DOHH2 (cell line): ENCODE measurements at regions not wholly inside any gene's neighbourhood (a gene's known extent, or its start where the extent isn't known, plus 50 kb on each side); places are given as distances from the start of the nearest gene placed in this dataset.

Experiments used
- EZH2phosphoT487 ChIP-seq: fragments of 200-600 bp; sonication (generic); IDR thresholded peaks from 2 replicates; pipeline ENCODE4 v1.6.1; 2017; ENCODE audit warnings: borderline replicate concordance, mild to moderate bottlenecking, antibody characterized with exemption, low read length, moderate library complexity, mixed read lengths
- TF ChIP-seq, protein P1 (sequence below): fragments of 200-600 bp; sonication (generic); IDR thresholded peaks from one replicate; pipeline ENCODE4 v1.5.1; 2014; ENCODE audit warnings: antibody characterized with exemption, mild to moderate bottlenecking, low read depth, low read length; ENCODE audit not compliant: poor library complexity, severe bottlenecking

DNA sequence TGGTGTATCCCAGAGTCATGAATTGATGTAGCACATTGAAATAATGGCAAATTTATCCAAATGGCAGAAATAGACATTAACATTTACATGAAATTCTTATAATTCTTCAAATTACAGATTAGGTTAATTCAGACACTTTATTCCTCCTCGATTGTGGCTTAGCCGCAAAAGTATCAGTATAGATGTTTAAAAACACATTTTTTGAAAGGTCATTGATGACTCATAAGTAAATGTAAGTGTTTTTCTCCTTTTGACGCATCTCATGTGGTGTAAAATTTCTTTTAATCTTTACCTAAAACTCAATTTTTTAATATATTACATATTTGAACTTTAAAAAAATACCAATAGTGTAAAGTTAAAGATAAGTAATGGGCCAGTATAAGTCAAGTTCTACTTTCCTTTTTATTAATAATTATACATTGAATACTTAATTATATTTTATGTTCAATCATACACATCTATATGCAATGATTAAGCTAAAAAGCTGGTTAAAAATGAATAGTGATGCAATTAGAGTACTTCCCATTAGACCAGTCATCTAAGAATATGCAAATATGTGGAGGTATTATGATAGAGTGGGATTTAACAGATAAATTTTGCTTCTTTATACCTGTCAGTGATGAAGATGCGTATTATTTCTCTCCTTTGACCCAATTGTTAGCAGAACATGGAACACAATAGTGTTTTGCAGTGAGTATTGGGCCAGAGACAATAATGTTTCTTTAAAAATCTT is 678.1 kb upstream of the DPPA4 start:
- TF ChIP-seq, protein P1, sequence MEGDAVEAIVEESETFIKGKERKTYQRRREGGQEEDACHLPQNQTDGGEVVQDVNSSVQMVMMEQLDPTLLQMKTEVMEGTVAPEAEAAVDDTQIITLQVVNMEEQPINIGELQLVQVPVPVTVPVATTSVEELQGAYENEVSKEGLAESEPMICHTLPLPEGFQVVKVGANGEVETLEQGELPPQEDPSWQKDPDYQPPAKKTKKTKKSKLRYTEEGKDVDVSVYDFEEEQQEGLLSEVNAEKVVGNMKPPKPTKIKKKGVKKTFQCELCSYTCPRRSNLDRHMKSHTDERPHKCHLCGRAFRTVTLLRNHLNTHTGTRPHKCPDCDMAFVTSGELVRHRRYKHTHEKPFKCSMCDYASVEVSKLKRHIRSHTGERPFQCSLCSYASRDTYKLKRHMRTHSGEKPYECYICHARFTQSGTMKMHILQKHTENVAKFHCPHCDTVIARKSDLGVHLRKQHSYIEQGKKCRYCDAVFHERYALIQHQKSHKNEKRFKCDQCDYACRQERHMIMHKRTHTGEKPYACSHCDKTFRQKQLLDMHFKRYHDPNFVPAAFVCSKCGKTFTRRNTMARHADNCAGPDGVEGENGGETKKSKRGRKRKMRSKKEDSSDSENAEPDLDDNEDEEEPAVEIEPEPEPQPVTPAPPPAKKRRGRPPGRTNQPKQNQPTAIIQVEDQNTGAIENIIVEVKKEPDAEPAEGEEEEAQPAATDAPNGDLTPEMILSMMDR = no peak
- no peak for TF ChIP-seq EZH2phosphoT487
